T47D (cell line): ENCODE measurements at regions not wholly inside any gene's neighbourhood (a gene's known extent, or its start where the extent isn't known, plus 50 kb on each side); places are given as distances from the start of the nearest gene placed in this dataset.

Experiments used
- DNase-seq, 2 experiments: peaks; one replicate each; pipeline versions ENCODE4 v3.0.0 to v3.0.0-alpha.2; 2011 to 2012; ENCODE audit warnings: low read depth in 1 of 2, low spot score in 1 of 2
- JUND ChIP-seq: IDR thresholded peaks from 2 replicates; pipeline ENCODE4 v1.6.1; 2012; ENCODE audit warnings: low read depth
- in situ Hi-C: cut with HindIII; loops from 2 replicates; pipeline ENCODE4 v1.10.0; 2016; ENCODE audit warnings: low sequenced_read_pairs, low pct_unique_long_range_greater_than_20kb

GRCh38 chr4:95641571-95641970, 92.8 kb upstream of the UNC5C start:
- DNase-seq: no peak
- in situ Hi-C loops: no loop called here
- TF ChIP-seq JUND: no peak

- DNase-seq: no peak
- in situ Hi-C loops: no loop called here
- TF ChIP-seq JUND: no peak
These were observed 91.5 kb upstream of the UNC5C start for GRCh38 chr4:95640311-95640710.

GRCh38 chr4:95638920-95639501, 90.2 kb upstream of the UNC5C start:
- TF ChIP-seq JUND: no peak
- in situ Hi-C loops: no loop called here
- DNase-seq: no peak

GRCh38 chr4:95637043-95637600, 88.3 kb upstream of the UNC5C start:
- DNase-seq: peak in 1 of 2 experiments; percentile 12
- TF ChIP-seq JUND: no peak
- in situ Hi-C loops: no loop called here

GRCh38 chr4:95636061-95636460, 87.3 kb upstream of the UNC5C start:
- in situ Hi-C loops: no loop called here
- no peak for DNase-seq
- no peak for TF ChIP-seq JUND

GRCh38 chr4:95627709-95628108, 78.9 kb upstream of the UNC5C start:
- DNase-seq: no peak
- in situ Hi-C loops: no loop called here
- no peak for TF ChIP-seq JUND

GRCh38 chr4:95627024-95627605, 78.3 kb upstream of the UNC5C start:
- in situ Hi-C loops: no loop called here
- TF ChIP-seq JUND: no peak

GRCh38 chr4:95625020-95625419, 76.2 kb upstream of the UNC5C start:
- in situ Hi-C loops: no loop called here
- no peak for TF ChIP-seq JUND
- no peak for DNase-seq

More at GRCh38 chr4:95627024-95627605, 78.3 kb upstream of the UNC5C start:
- no peak for DNase-seq

- DNase-seq: no peak
- in situ Hi-C loops: no loop called here
- TF ChIP-seq JUND: no peak
These were observed 71.0 kb upstream of the UNC5C start for GRCh38 chr4:95619525-95620443.

GRCh38 chr4:95614684-95615205, 66.0 kb upstream of the UNC5C start:
- no peak for TF ChIP-seq JUND
- DNase-seq: no peak
- in situ Hi-C loops: no loop called here

GRCh38 chr4:95610061-95610569, 61.3 kb upstream of the UNC5C start:
- TF ChIP-seq JUND: no peak
- DNase-seq: no peak
- in situ Hi-C loops: no loop called here

GRCh38 chr4:95606739-95607138, 58.0 kb upstream of the UNC5C start:
- in situ Hi-C loops: no loop called here
- no peak for DNase-seq
- TF ChIP-seq JUND: no peak

GRCh38 chr4:95603393-95603792, 54.6 kb upstream of the UNC5C start:
- in situ Hi-C loops: no loop called here
- TF ChIP-seq JUND: no peak
- DNase-seq: peak in 1 of 2 experiments; percentile 16
